ENCODE measurements at regions not wholly inside any gene's neighbourhood (a gene's known extent, or its start where the extent isn't known, plus 50 kb on each side); places are given as distances from the start of the nearest gene placed in this dataset.
"Not testable (repeated sequence)": the region's sequence is repeated elsewhere in the genome, so short reads cannot be mapped to it uniquely, and the experiment has no call there.

DNA sequence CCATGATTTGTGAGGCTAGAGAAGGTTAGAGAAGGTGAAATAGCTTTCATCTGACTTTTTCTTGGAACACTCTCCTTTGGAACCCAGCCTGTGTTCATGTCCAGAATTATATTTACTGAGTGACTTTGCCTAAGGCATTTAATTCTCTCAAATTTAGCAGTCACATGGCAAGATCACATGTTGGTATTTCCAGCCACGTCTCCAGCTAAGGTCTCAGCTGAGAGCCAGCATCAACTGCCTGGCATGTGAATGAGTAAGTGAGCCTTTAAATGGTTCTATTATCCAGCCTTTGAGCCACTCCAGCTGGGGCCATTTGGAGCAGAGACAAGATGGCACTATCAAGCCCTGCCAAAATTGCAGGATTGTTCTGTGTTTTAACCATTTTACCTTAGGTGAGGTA, 130.2 kb upstream of the SGO1 start:
- DNase-seq, result no peak

DNA sequence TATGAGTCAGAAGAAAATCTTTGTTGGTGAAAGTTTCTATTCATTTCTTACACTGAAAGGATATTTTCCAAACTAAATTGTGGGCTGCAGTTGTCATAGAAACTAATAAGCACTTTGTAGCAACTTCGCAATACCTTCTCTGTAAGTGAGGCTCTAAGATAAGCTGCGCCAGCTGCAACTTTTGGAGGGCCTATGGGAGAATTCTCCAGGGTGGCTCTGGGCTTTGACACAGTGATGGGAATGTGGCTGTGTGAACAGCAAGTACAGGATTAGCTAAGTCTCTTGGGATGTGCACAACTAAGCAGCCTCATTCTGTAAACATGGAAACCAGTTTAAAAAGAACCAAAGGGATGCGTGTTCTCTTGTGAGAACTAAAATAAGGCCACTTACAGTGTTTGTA, 124.6 kb upstream of the SGO1 start:
- DNase-seq, result no peak

DNA sequence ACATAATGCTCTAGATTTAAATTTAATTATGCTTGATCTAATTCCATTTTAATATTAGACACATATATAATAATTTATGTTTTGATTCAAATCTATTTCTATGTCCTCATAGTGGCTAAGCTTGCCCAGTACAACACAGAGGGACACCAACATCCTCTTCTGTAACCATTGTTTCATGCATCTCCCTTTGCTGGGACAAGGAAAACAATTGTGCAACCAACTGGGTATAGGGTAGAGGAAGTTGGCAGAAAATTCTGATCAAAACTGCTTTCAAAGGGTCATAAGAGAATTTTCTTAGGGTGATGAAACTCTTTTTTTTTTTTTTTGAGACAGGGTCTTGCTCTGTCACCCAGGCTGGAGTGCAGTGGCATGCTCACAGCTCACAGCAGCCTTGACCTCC, 121.4 kb upstream of the SGO1 start:
- DNase-seq, result no peak

DNA sequence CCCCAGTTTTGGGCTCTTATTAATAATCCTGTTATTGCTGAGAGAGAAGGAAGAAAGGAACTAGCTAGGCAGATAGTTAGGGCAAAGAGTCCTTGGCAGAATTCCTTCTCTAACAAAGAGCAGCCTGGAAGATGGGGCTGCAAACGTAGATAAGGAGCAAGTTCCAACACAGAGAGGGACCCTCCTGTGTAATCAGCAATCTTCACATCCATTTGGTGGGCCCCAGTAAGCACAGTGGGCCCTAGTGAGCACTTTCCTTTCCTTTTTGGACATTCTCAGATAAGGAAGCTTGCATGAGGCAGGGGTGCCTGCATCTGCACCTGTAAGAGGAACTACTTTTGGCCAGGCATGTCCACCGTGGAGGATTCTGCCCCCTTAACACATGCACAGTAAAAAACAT, 119.6 kb upstream of the SGO1 start:
- DNase-seq, result no peak

DNA sequence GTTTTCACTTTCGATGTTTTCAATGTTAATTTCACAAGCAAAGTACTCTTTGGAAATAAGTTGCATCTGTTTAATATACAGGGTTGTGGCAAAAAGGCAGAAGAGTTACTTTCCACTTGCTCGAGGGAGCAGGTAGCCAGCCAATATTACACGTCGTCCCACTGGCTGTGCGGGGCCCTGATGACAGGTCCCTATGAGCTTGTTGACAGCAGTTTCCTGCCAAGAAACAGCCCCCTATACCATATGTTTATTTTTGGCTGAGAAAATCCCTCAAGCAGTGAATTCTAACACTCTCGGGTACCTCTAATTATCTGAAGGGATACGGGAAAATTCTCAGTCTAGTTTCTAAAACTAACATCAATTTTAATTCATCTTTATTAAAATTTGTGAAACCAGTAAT, 116.8 kb upstream of the SGO1 start:
- no peak for DNase-seq

DNA sequence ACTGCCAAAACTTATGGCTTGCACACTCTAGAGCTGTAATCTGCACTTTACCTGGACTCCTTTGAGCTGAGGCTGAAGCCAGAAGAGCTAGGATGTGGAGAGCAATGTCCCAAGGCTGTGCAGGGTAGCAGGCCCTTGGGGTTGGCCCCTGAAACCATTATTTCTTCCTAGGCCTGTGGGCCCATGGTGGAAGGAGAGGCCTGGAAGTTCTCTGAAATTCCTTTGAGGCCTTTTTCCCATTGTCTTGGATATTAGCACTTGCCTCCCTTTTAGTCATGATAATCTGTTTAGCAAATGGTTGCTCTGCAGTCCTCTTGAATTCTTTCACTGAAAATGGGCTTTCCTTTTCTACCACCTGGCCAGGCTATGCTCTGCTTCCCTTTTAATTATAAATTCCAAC, 102.0 kb upstream of the SGO1 start:
- DNase-seq, result no peak

DNA sequence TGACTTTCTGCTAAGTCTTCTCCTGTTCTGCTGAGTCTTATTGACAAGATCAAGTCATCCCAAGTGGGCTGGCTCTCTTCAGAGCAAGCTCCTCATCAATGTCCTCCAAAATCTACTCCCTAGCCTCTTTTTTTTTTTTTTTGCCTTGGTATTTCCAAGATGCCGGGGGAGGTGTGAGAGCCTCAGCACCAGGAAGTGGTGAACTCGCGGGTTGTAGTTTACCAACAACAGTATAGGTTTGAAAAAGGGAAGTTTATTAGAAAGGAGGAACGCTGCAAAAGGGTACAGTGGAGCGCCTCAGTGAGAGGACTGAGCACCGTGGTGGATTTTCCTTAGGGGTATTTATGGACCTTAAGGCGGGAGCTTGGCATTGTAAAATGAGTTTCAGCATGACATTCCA, 94.3 kb upstream of the SGO1 start:
- DNase-seq, result no peak

DNA sequence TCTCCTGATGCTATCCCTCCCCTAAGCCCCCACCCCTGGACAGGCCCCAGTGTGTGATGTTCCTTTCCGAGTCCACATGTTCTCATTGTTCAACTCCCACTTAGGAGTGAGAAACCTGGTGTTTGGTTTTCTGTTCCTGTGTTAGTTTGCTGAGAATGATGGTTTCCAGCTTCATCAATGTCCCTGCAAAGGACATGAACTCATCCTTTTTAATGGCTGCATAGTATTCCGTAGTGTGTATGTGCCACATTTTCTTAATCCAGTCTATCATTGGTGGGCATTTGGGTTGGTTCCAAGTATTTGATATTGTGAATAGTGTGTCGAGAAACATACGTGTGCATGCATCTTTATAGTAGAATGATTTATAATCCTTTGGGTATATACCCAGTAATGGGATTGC, 80.0 kb upstream of the SGO1 start:
- DNase-seq, result not testable (repeated sequence)

DNA sequence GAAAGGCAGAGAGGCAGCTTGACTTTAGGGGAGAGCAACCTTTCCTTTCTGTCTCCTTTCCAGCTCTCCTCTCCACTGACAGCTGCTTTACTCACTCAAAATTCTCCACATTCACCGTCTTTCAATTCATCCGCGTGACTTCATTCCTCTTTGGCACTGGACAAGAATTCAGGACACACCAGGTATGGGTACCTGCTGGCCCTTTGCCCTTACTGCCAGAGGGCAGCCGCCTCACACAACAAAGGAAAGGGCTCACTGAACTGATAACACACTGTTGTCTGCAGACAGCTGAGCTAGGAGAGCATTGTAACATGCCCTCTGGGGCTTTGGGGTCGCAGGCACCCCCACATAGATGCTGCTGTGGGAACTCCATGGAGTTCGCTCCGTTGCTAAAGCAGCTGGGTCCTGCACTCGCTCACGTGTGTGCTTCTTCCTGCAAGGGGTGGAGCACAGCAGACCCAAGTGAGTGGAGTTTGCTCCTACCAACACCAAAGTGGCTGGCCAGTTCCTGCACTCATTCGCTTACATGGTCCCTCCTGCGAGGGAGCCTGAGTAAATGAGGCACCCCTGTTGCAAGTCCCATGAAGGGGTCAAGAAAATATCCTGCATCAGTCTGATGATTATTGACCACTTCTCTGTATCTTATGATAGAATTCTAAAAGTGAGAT, 79.0 kb upstream of the SGO1 start:
- no peak for DNase-seq

DNA sequence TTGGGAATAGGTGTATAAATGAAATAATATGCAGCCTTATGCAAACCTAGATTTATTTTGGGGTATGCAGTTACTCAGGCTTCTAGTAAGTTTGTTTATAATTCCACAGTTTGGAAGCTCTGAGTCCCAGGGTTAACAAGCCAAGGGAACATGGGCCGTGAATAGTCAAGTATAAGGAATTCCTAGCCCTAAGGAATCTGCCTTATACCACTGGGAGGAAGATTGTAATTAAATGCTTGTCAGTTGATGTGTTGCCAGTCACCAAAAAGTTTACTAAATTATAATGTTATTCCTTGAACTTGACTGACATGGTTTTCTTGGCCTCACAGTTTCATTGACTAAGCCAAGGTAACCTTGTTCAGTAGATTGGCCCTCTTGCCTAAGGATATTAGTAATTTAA, 72.4 kb upstream of the SGO1 start:
- DNase-seq, result no peak

DNA sequence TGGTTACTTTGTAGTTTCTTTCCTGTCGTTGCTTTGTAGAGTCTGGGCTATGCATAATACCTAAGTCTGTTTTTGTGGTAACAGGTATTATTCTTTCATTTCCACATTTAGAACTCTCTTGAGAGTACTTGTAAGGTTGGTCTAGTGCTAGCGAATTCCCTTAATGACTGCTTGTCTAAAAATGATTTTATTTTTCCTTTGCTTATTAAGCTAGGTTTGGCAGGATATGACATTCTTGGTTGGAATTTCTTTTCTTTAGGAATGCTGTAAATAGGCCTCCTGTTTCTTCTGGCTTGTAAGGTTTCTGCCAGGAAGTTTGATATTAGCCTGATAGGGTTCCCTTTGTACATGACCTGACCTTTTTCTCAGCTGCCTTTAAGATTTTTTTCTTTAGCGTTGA, 70.1 kb upstream of the SGO1 start:
- DNase-seq, result no peak

DNA sequence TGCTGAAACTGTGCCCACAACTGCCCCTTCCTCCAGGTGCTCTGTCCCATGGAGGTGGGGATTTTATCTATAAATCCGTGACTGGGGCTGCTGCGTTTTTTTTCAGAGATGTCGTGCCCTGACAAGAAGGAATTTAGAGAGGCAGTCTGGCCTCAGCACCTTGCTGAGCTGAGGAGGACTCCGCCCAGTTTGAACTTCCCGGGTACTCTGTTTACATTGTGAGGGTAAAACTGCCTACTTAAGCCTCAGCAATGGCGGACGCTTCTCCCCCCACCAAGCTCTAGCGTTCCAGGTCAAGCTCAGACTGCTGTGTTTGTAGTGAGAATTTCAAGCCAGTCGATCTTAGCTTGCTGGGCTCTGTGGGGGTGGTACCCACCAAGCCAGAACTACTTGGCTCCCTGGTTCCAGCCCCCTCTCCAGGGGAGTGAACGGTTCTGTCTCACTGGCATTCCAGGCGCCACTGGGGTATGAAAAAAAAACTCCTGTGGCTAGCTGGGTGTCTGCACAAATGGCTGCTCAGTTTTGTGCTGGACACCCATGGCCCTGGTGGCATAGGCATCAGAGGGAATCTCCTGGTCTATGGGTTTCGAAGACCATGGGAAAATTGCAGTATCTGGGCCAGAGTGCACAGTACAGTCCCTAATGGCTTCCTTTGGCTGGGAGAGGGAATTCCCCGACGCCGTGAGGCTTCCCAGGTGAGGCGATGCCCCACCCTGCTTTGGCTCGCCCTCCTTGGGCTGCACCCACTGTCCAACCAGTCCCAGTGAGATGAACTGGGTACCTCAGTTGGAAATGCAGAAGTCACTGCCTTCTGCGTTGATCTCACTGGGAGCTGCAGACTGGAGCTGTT, 68.5 kb upstream of the SGO1 start:
- DNase-seq, result no peak

DNA sequence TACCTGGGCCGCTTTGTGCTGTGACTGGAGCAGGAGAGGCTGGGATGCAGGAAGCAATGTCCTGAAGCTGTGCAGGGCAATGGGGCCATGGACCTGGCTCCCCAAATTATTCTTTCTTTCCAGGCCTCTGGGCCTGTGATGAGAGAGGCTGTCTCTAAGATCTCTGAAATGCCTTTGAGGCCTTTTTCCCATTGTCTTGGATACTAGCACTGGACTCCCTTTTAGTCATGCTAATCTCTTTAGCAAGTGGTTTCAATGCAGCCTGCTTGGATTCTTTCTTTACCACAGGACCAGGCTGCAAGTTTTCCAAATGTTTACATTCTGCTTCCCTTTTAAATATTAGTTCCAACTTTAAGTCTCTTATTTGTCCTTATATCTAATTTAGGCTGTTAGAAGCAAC, 64.8 kb upstream of the SGO1 start:
- DNase-seq, result no peak

DNA sequence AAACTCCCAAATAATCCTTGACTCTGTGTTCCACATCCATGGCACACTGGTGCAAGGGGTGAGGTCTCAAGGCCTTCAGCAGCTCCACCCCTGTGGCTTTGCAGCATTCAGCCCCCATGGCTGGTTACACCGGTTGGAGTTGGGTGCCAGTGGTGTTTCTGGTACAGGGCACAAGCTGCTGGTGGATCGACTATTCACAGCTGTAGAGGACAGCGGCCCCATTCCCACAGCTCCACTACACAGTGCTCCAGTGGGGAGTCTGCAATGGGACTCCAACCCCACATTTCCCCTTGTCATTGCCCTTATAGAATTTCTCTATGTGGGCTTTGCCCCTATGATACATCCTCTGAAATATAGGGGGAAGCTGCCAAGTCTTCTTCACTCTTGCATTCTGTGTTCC, 64.3 kb upstream of the SGO1 start:
- no peak for DNase-seq

DNA sequence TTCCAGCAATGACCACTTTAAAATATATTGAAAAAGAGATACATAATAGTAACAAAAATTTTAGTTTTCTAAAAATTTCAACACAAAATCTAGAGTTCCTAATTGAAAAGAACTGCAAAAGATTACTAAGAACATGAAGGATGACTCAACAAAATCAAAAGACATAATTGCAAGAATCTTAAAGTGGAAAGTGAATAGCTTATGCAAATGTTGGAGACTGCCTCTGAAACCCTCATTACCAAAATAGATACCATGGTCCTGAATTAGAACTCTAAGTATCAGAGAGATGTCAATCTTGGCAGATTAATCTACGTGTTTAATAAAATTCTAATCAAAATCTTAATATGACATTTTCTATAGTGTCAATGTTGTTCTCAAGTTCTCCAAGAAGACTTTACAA, 60.7 kb upstream of the SGO1 start:
- no peak for DNase-seq

DNA sequence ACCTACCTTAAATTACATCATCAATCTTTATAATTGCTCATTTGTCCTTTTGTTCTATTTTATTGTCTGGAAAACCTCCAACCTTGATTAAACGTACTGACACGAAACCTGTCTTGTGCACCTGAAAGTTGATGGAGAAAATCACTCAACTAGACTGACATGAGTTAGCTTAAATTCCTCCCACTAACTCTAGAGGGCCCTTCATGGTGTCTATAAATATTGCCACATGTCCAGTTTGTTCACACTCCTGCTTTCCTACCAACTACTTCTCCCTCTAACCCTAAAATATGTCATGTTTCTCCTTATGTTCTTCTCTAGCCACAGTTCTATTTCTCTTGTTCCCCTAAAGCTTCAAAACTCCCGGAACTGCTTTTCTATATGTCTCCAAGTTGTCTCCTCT, 59.8 kb upstream of the SGO1 start:
- no peak for DNase-seq

DNA sequence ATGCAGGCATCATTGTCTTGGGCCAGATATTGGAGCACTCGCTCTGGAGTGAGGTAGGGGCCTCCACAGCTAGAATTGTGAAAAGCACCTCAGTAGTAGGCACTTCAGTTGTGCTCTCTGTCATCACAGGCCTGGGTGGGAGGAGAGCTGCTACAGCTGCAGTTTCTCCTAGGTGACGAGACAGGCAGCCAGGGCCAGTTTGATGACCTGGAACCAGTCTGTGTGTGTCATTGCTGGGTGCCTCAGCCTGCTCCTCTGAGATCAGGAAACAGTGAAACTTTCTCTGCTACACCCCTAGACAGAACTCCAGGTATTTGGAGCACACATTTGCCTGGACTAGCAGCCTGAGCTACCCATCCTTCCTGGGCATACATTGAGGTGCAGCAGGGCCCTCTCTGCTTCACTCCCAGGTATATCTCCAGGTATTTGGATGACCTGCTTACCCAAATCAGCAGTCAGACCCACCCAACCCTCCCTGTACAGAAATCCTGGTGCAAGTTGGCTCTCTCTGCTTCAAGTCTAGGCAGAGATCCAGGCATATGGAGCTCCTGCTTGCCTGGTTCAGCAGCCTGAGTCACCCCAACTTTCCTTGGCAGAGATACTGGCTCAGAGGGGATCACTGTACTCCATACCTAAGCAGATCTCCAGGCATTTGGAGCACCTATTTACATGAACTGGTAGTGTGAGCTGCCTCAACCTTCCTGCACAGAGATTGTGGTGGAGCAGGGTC, 54.3 kb upstream of the SGO1 start:
- DNase-seq, result no peak

DNA sequence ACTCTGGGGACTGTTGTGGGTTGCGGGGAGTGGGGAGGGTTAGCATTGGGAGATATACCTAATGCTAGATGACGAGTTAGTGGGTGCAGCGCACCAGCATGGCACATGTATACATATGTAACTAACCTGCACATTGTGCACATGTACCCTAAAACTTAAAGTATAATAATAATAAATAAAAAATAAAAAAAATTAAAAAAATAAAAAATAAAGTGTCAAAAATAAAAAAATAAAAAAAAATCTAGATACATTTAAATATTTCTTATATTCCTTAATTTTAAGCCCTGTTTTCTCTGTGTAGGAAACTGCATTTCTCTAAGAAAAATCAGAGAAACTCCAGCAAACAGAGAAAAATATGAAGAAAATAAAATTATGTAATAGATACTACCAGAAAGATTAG, 52.2 kb upstream of the SGO1 start:
- DNase-seq, result not testable (repeated sequence)

DNA sequence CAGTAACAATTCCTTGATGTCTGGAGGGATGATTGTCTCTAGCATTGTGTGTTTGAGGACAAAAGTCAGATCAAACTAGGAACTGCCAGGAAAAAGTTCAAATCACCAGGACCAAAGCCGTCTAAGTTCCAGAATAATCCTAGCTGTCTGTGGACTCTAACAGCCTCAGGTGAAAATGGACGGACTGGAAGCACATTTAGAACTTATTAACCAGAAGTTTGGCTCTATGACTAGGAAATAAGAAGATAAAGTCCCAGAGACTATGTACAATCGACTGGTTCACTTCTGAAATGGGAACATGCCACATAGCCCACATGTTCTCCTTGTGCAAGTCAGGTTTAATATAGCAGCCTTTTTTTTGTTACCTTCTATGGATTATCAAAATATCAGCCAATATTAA, 50.6 kb upstream of the SGO1 start:
- DNase-seq, result no peak
